Testis (tissue), 2 donors: ENCODE measurements at regions not wholly inside any gene's neighbourhood (a gene's known extent, or its start where the extent isn't known, plus 50 kb on each side); places are given as distances from the start of the nearest gene placed in this dataset.

Experiments
- POLR2A ChIP-seq: fragments of 450-650 bp; IDR thresholded peaks from one replicate; pipeline ENCODE4 v1.6.1; 2017; ENCODE audit warnings: antibody characterized with exemption, mild to moderate bottlenecking, moderate library complexity
- TF ChIP-seq, protein P1 (sequence below), 3 experiments: fragments of 450-650 bp in 2 of 3; fragments of 200-600 bp in 1 of 3; sonication (generic) in 1 of 3; IDR thresholded peaks; one replicate each; pipeline ENCODE4 v1.5.1; 2016 to 2019; ENCODE audit warnings: antibody characterized with exemption in 3 of 3, mild to moderate bottlenecking in 2 of 3, moderate library complexity in 1 of 3

DNA sequence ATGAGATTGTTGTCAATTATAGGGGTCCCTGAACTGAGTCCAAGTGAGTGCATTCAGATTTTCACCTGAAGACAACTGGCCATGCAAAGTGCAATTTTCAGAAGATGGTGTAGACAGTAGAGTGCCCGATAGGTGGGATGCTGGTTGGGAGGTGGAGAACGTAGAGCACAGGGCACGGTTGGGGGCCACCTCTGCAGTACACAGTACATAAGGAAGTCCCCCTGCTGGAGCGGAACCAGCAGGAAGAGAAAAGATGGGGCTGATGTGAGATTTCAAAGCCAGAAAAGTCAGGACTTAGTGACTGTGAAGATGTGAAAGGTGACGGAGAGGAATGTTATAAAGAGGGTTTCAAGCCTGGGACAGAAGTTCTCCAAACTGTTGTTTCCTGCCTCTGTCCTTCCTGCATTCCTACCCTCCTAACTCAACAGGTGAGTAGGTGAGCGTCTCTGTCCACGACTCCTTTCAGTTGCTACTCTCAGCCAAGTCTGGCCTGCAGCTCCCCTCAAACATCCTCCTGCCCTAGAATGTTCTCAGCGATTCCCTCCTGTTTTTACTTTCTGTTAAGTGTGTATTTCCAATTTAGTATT, 330.8 kb downstream of the PRL start:
- TF ChIP-seq POLR2A, result no peak
- TF ChIP-seq, protein P1, sequence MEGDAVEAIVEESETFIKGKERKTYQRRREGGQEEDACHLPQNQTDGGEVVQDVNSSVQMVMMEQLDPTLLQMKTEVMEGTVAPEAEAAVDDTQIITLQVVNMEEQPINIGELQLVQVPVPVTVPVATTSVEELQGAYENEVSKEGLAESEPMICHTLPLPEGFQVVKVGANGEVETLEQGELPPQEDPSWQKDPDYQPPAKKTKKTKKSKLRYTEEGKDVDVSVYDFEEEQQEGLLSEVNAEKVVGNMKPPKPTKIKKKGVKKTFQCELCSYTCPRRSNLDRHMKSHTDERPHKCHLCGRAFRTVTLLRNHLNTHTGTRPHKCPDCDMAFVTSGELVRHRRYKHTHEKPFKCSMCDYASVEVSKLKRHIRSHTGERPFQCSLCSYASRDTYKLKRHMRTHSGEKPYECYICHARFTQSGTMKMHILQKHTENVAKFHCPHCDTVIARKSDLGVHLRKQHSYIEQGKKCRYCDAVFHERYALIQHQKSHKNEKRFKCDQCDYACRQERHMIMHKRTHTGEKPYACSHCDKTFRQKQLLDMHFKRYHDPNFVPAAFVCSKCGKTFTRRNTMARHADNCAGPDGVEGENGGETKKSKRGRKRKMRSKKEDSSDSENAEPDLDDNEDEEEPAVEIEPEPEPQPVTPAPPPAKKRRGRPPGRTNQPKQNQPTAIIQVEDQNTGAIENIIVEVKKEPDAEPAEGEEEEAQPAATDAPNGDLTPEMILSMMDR (IDR thresholded peaks at IDR 0.05), result no peak
